NT2/D1 (cell line): ENCODE measurements at regions not wholly inside any gene's neighbourhood (a gene's known extent, or its start where the extent isn't known, plus 50 kb on each side); places are given as distances from the start of the nearest gene placed in this dataset.

Experiments used
- DNase-seq: peaks from one replicate; pipeline ENCODE4 v3.0.0-alpha.2; 2011; ENCODE audit warnings: low read depth, low spot score
- H3K27me3 ChIP-seq: 2 replicates; pipeline ENCODE4 v1.6.0; 2011; ENCODE audit warnings: mild to moderate bottlenecking; ENCODE audit not compliant: insufficient read length, insufficient read depth
- H3K36me3 ChIP-seq: 2 replicates; pipeline ENCODE4 v1.6.1; 2011; ENCODE audit warnings: mild to moderate bottlenecking, low read length, mixed read lengths; ENCODE audit not compliant: insufficient read depth, insufficient read length
- H3K4me1 ChIP-seq: 2 replicates; pipeline ENCODE4 v1.5.1; 2011; ENCODE audit not compliant: insufficient read depth, insufficient read length
- H3K4me3 ChIP-seq: 2 replicates; pipeline ENCODE4 v1.5.1; 2011; ENCODE audit warnings: low read depth; ENCODE audit not compliant: insufficient read length
- H3K9ac ChIP-seq: 2 replicates; pipeline ENCODE4 v1.6.0; 2011; ENCODE audit warnings: low read depth; ENCODE audit not compliant: insufficient read length
- H3K9me3 ChIP-seq: 2 replicates; pipeline ENCODE4 v1.5.1; 2011; ENCODE audit warnings: mild to moderate bottlenecking, low read length; ENCODE audit not compliant: insufficient read depth
- SUZ12 ChIP-seq: IDR thresholded peaks from 2 replicates; pipeline ENCODE4 v1.6.1; 2011; ENCODE audit not compliant: insufficient read length, insufficient read depth; ENCODE audit errors: extremely low read depth
- YY1 ChIP-seq: IDR thresholded peaks from 2 replicates; pipeline ENCODE4 v1.6.1; 2011; ENCODE audit not compliant: insufficient read length, insufficient read depth
- ZNF274 ChIP-seq: IDR thresholded peaks from 2 replicates; pipeline ENCODE4 v1.6.1; 2011; ENCODE audit warnings: mild to moderate bottlenecking, low read depth, low read length

DNA sequence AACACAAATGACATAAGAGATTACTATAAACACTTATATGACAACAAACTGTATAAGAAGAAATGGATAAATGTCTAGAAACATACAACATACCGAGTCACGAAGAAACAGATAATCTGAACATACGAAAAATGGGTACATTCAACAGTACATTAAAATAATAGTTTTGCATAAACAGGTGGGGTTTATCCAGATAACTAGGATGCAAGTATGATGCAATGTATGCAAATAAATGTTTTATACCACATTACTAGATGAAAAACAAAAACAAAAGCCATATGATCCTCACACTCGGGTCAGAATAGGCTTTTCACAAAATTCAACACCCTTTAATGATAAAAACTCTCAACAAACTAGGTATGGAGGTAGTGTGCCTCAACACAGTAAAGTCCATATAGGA lies 1585.7 kb downstream of the BRINP3 start:
- Histone ChIP-seq H3K4me1 (no peaks in the 10 kb centered on the region), H3K9ac (no peak overlapping the region), H3K27me3 (no peaks in the 10 kb centered on the region), H3K9me3 (no peaks in the 10 kb centered on the region), H3K36me3 (no peaks in the 10 kb centered on the region), H3K4me3 (no peak overlapping the region)
- no peak for DNase-seq
- no peak for TF ChIP-seq ZNF274
- no peak for TF ChIP-seq YY1
- TF ChIP-seq SUZ12 = no peak

DNA sequence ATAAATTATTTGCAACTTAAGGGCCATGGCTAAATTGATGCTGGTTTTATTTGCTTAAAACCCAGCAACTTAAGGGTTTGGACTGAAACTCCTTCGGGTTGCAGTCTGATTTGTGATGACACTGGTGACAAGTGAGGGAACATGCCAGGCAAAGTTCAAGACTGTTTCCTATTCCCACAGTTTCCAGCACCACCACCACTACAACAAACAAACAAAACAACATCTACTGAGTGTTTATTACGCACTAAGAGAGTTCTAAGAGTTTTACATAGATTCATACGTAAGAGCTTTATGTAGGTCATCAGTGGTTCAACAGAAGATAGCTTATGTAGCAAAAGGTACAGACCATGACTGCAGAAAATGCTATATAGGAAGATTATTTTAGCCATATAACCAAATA lies 1582.1 kb downstream of the BRINP3 start:
- no peak overlapping the region for H3K4me3 ChIP-seq
- peaks cover 9% of the 10 kb centered on the region; the same call in 1 of the 2 replicates for H3K9me3 ChIP-seq
- no peaks in the 10 kb centered on the region for H3K27me3 ChIP-seq
- H3K9ac ChIP-seq = no peak overlapping the region
- TF ChIP-seq YY1 = no peak
- TF ChIP-seq SUZ12 = no peak
- no peak for TF ChIP-seq ZNF274
- no peaks in the 10 kb centered on the region for H3K36me3 ChIP-seq
- H3K4me1 ChIP-seq = no peaks in the 10 kb centered on the region
- DNase-seq = no peak

- TF ChIP-seq SUZ12 = no peak
- TF ChIP-seq ZNF274 = no peak
- TF ChIP-seq YY1 = no peak
- DNase-seq = no peak
Measured at GRCh38 chr1:188903241-188903640, 1574.4 kb downstream of the BRINP3 start.

DNA sequence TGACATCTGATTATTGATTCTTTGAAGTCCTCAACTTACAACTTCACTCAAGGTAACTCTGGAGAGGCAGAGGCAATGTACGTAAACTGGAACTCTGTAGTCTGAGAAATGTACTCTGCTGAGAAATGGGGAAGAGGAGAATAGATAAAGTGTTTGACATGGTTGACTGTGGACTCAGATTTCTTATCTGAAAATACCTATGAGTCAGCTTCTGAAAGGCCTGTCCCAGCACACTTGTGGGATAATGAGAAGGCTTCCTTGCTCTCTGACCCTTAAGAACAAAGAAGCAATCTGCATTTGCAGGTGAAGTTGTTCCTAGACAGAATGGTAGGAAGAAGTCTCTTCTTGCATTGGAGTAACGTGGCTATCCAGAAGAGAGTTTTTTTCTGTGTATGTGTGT lies 1573.5 kb downstream of the BRINP3 start:
- no peak for DNase-seq
- H3K4me1 ChIP-seq = no peaks in the 10 kb centered on the region
- H3K9ac ChIP-seq = no peak overlapping the region
- H3K4me3 ChIP-seq = no peak overlapping the region
- no peaks in the 10 kb centered on the region for H3K36me3 ChIP-seq
- TF ChIP-seq SUZ12 (no peak), ZNF274 (no peak), YY1 (no peak)
- H3K27me3 ChIP-seq = no peaks in the 10 kb centered on the region
- no peaks in the 10 kb centered on the region for H3K9me3 ChIP-seq

More at GRCh38 chr1:188903241-188903640, 1574.4 kb downstream of the BRINP3 start:
- no peaks in the 10 kb centered on the region for H3K4me1 ChIP-seq
- no peaks in the 10 kb centered on the region for H3K36me3 ChIP-seq
- H3K27me3 ChIP-seq = no peaks in the 10 kb centered on the region
- no peaks in the 10 kb centered on the region for H3K9me3 ChIP-seq
- no peak overlapping the region for H3K4me3 ChIP-seq
- H3K9ac ChIP-seq = no peak overlapping the region

DNA sequence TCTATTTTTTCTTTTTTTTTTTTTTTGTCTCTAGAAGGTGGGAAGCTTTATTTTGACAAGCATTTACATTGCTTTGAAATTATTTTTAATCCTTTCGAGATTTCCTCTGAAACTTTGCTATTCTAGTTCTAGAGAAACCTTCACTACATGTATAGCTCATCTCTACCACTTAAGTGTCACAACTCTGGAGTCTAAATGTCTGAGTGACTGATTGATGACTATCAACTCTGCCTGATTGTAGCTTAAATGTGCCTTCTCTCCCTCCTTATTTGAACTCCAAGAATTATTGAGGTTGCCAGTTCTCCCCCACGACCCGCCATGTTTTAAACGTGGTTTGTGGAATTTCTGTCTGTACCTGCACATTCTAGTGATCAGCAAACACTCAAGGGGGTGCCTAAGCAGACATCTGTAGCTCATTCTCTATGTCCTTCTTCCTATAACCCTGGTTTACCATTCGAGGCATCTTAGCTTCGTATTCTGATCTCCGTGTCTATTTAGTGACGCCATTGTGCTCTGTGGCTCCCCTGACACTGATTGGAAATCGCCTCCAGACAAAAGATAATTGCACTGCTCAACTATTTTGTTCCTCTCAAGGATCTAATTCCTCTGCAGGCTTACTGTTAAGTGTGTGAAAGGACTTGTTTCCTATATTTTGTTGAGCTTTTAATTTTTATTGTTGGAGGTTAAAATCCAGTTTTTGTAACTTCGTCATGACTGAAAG lies 1570.6 kb downstream of the BRINP3 start:
- Histone ChIP-seq H3K27me3 (no peaks in the 10 kb centered on the region), H3K9ac (no peak overlapping the region), H3K4me3 (no peak overlapping the region), H3K9me3 (no peaks in the 10 kb centered on the region; the same call in 1 of the 2 replicates), H3K36me3 (no peaks in the 10 kb centered on the region), H3K4me1 (no peaks in the 10 kb centered on the region)
- DNase-seq = no peak
- no peak for TF ChIP-seq SUZ12
- no peak for TF ChIP-seq ZNF274
- TF ChIP-seq YY1 = no peak

DNA sequence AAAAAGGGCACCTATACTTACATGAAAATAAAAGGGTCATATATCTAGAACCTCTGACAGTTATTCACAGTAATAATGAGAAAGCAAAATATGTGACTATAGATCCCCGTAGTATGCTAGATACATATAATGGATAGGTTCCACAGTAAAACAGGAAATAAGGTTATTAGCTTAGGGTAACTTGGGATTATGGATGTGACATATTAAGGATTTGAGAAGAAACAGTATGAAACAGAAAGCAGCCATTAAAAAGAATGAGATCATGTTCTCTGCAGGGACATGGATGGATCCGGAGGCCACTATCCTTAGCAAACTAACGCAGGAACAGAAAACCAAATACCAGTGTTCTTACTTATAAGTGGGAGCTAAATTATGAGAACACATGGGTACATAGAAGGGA lies 1547.3 kb downstream of the BRINP3 start:
- Histone ChIP-seq H3K4me3 (no peak overlapping the region), H3K9me3 (no peaks in the 10 kb centered on the region), H3K9ac (no peak overlapping the region), H3K36me3 (no peaks in the 10 kb centered on the region), H3K27me3 (no peaks in the 10 kb centered on the region), H3K4me1 (no peaks in the 10 kb centered on the region)
- DNase-seq = no peak
- TF ChIP-seq ZNF274 = no peak
- no peak for TF ChIP-seq YY1
- no peak for TF ChIP-seq SUZ12

- DNase-seq = no peak
- Histone ChIP-seq H3K4me1 (no peaks in the 10 kb centered on the region), H3K36me3 (no peaks in the 10 kb centered on the region), H3K27me3 (no peaks in the 10 kb centered on the region), H3K4me3 (no peak overlapping the region), H3K9ac (no peak overlapping the region), H3K9me3 (no peaks in the 10 kb centered on the region)
- TF ChIP-seq SUZ12 = no peak
- no peak for TF ChIP-seq ZNF274
Measured at GRCh38 chr1:188931506-188931905, 1546.2 kb downstream of the BRINP3 start.

GRCh38 chr1:188937965-188938551 lies 1539.6 kb downstream of the BRINP3 start:
- Histone ChIP-seq H3K9ac (no peak overlapping the region), H3K4me3 (no peak overlapping the region), H3K27me3 (no peaks in the 10 kb centered on the region), H3K4me1 (no peaks in the 10 kb centered on the region), H3K36me3 (no peaks in the 10 kb centered on the region), H3K9me3 (no peaks in the 10 kb centered on the region)
- no peak for DNase-seq
- TF ChIP-seq ZNF274 (no peak), YY1 (no peak), SUZ12 (no peak)
